ENCODE measurements at regions not wholly inside any gene's neighbourhood (a gene's known extent, or its start where the extent isn't known, plus 50 kb on each side); places are given as distances from the start of the nearest gene placed in this dataset.
"Not testable (repeated sequence)": the region's sequence is repeated elsewhere in the genome, so short reads cannot be mapped to it uniquely, and the experiment has no call there.

- H4K20me1 ChIP-seq (ENCODE audit: insufficient read depth, low read length); H3K4me3 ChIP-seq (ENCODE audit: low read length); H3K9ac ChIP-seq (ENCODE audit: low read length); H3K9me3 ChIP-seq (ENCODE audit: insufficient read depth, low read length); H3K79me2 ChIP-seq (ENCODE audit: low read length); H2AFZ ChIP-seq (ENCODE audit: low read depth, low read length); H3K4me1 ChIP-seq (ENCODE audit: low read length); H3K36me3 ChIP-seq (replicated peaks; ENCODE audit: low read depth, low read length); H3K4me2 ChIP-seq (ENCODE audit: low read length); H3K27ac ChIP-seq (ENCODE audit: low read length); H3K27me3 ChIP-seq (ENCODE audit: low read depth, low read length): not testable (repeated sequence)
Observed at GRCh38 chr21:6139862-6140261, 4381.5 kb upstream of the TPTE start.

DNA sequence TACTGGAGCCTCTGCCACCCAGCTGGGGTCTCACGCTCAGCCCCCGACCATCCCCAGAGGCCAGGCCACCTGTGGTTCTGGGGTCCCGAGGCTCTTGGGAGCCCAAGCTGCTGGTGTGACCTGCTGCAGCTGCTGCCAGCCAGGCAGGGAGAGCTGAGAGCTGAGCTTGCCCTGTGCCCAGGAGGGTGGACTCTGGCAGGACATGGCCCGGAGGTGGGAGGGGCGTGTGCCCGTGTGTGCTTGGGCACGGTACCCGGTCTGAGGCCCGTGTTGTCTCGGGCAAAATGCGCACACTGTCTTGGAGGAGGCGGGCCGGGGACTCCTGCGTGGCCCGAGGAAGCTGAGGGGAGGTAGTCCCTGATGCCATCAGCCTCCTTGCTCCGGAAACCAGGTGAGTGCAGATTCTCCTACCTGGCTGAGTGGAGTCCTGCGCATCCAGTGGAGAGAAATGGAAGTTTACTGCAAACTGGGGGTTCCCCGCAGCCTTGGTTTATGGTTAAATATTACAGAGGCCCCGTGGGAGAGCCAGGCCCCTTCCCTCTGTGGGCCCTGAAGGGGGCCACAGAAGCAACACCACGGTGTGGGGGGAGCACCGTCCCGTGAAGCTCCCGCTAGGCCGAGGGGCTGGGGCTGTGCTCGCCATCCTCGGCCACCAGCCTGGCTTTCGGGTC is 4380.8 kb upstream of the TPTE start:
- not testable (repeated sequence) for H3K79me2 ChIP-seq (ENCODE audit: low read length); H3K27ac ChIP-seq (ENCODE audit: low read length); H3K9ac ChIP-seq (ENCODE audit: low read length); H3K27me3 ChIP-seq (ENCODE audit: low read depth, low read length); H3K9me3 ChIP-seq (ENCODE audit: insufficient read depth, low read length); H2AFZ ChIP-seq (ENCODE audit: low read depth, low read length); H4K20me1 ChIP-seq (ENCODE audit: insufficient read depth, low read length); H3K4me3 ChIP-seq (ENCODE audit: low read length); H3K4me2 ChIP-seq (ENCODE audit: low read length); H3K36me3 ChIP-seq (replicated peaks; ENCODE audit: low read depth, low read length); H3K4me1 ChIP-seq (ENCODE audit: low read length)

DNA sequence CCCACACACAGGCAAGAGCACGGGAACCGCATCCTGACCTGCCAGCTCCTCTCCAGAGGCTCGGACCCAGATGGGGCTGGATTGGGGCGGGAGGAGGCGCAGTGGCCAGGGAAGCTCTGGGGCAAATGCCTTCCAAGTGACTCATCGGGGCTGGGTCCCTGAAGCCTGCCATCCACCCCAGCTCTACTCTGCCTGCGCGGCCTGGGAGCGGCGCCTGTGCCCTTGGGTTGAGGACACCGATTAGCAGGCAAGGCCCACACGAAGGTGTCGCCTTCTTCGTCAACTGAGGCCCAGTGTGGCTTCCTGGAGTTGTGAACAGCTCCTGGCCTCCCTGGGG is 4380.3 kb upstream of the TPTE start:
- not testable (repeated sequence) for H3K4me2 ChIP-seq (ENCODE audit: low read length); H3K9me3 ChIP-seq (ENCODE audit: insufficient read depth, low read length)

DNA sequence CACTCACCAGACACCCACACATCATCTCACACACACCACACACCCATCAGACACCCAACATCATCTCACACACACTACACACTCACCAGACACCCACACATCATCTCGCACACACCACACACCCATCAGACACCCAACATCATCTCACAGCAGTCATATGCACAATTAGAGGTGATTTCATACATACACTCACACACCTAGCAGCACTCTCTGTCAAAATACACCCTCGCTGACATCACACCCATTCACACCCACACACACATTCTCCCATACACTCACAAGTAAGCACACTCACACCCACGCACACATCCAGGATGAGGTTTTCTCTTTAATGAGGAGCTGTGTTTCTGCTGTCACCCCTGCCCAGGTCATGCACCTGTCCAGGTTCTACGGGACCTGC is 4368.2 kb upstream of the TPTE start:
- H3K9me3 ChIP-seq (ENCODE audit: insufficient read depth, low read length); H3K27me3 ChIP-seq (ENCODE audit: low read depth, low read length); H3K36me3 ChIP-seq (replicated peaks; ENCODE audit: low read depth, low read length); H2AFZ ChIP-seq (ENCODE audit: low read depth, low read length); H3K4me2 ChIP-seq (ENCODE audit: low read length); H4K20me1 ChIP-seq (ENCODE audit: insufficient read depth, low read length); H3K4me3 ChIP-seq (ENCODE audit: low read length); H3K4me1 ChIP-seq (ENCODE audit: low read length); H3K27ac ChIP-seq (ENCODE audit: low read length); H3K79me2 ChIP-seq (ENCODE audit: low read length); H3K9ac ChIP-seq (ENCODE audit: low read length): not testable (repeated sequence)

More for the DNA sequence above, 4380.3 kb upstream of the TPTE start:
- H3K27ac ChIP-seq (ENCODE audit: low read length); H3K79me2 ChIP-seq (ENCODE audit: low read length); H3K36me3 ChIP-seq (replicated peaks; ENCODE audit: low read depth, low read length); H2AFZ ChIP-seq (ENCODE audit: low read depth, low read length); H3K27me3 ChIP-seq (ENCODE audit: low read depth, low read length); H3K9ac ChIP-seq (ENCODE audit: low read length); H3K4me1 ChIP-seq (ENCODE audit: low read length); H3K4me3 ChIP-seq (ENCODE audit: low read length); H4K20me1 ChIP-seq (ENCODE audit: insufficient read depth, low read length): not testable (repeated sequence)

- not testable (repeated sequence) for H3K79me2 ChIP-seq (ENCODE audit: low read length); H3K9ac ChIP-seq (ENCODE audit: low read length); H3K27ac ChIP-seq (ENCODE audit: low read length); H3K4me2 ChIP-seq (ENCODE audit: low read length); H4K20me1 ChIP-seq (ENCODE audit: insufficient read depth, low read length); H3K27me3 ChIP-seq (ENCODE audit: low read depth, low read length); H3K36me3 ChIP-seq (replicated peaks; ENCODE audit: low read depth, low read length); H3K4me3 ChIP-seq (ENCODE audit: low read length); H3K4me1 ChIP-seq (ENCODE audit: low read length); H2AFZ ChIP-seq (ENCODE audit: low read depth, low read length); H3K9me3 ChIP-seq (ENCODE audit: insufficient read depth, low read length)
Observed at GRCh38 chr21:6154524-6155320, 4366.7 kb upstream of the TPTE start.

DNA sequence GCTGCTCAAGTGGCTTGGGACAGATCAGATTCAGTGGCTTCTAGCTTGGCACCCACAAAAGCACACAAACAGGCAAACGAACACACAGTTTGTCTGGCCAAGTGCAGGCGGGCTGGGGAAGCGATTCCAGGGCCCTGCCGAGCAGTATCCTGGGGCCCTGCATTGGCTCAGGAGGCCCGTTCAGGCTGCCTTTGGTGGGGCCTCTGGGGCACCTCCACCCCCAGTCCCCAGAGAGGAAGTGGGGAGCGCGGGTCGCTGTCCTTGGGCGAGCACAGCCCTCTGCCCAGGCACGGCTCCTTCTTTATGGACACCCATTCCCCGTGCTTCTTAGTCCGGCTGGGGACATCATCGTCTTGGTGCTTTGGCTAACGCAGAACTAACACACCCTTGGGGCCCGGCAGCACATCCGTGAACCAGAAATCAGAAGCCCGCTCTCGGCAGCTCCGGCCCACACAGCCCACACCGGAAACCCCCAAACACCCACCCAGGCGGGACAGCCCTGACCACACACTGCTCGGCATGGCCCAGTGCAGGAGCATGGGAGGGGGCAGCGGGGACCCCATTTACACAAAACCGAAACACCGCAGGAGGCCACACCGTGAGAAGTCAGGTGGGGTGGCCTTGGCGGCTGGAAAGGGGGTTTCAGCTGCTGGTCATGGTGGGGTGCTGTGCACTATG is 4364.5 kb upstream of the TPTE start:
- H3K4me1 ChIP-seq (ENCODE audit: low read length); H3K27ac ChIP-seq (ENCODE audit: low read length): not testable (repeated sequence)

GRCh38 chr21:6157515-6157914 is 4363.9 kb upstream of the TPTE start:
- H3K36me3 ChIP-seq (replicated peaks; ENCODE audit: low read depth, low read length); H3K9me3 ChIP-seq (ENCODE audit: insufficient read depth, low read length); H3K4me1 ChIP-seq (ENCODE audit: low read length); H3K9ac ChIP-seq (ENCODE audit: low read length); H3K27ac ChIP-seq (ENCODE audit: low read length); H3K79me2 ChIP-seq (ENCODE audit: low read length); H3K27me3 ChIP-seq (ENCODE audit: low read depth, low read length); H3K4me2 ChIP-seq (ENCODE audit: low read length); H4K20me1 ChIP-seq (ENCODE audit: insufficient read depth, low read length); H2AFZ ChIP-seq (ENCODE audit: low read depth, low read length); H3K4me3 ChIP-seq (ENCODE audit: low read length): not testable (repeated sequence)

More for the DNA sequence above, 4364.5 kb upstream of the TPTE start:
- not testable (repeated sequence) for H3K9ac ChIP-seq (ENCODE audit: low read length); H3K4me3 ChIP-seq (ENCODE audit: low read length); H2AFZ ChIP-seq (ENCODE audit: low read depth, low read length); H4K20me1 ChIP-seq (ENCODE audit: insufficient read depth, low read length); H3K9me3 ChIP-seq (ENCODE audit: insufficient read depth, low read length); H3K79me2 ChIP-seq (ENCODE audit: low read length); H3K36me3 ChIP-seq (replicated peaks; ENCODE audit: low read depth, low read length); H3K4me2 ChIP-seq (ENCODE audit: low read length); H3K27me3 ChIP-seq (ENCODE audit: low read depth, low read length)

- H3K9me3 ChIP-seq (ENCODE audit: insufficient read depth, low read length); H4K20me1 ChIP-seq (ENCODE audit: insufficient read depth, low read length); H3K9ac ChIP-seq (ENCODE audit: low read length); H3K27ac ChIP-seq (ENCODE audit: low read length); H3K4me2 ChIP-seq (ENCODE audit: low read length); H3K79me2 ChIP-seq (ENCODE audit: low read length); H3K4me3 ChIP-seq (ENCODE audit: low read length); H3K36me3 ChIP-seq (replicated peaks; ENCODE audit: low read depth, low read length); H2AFZ ChIP-seq (ENCODE audit: low read depth, low read length); H3K4me1 ChIP-seq (ENCODE audit: low read length); H3K27me3 ChIP-seq (ENCODE audit: low read depth, low read length): not testable (repeated sequence)
Observed at GRCh38 chr21:6158171-6158570, 4363.2 kb upstream of the TPTE start.

All from OCI-LY3 (cell line).